HEK293T (cell line): ENCODE measurements at regions not wholly inside any gene's neighbourhood (a gene's known extent, or its start where the extent isn't known, plus 50 kb on each side); places are given as distances from the start of the nearest gene placed in this dataset.

Experiments
- FOXA1 ChIP-seq: fragments of 450-650 bp; IDR thresholded peaks from 2 replicates; pipeline ENCODE4 v1.6.1; 2016; ENCODE audit warnings: mild to moderate bottlenecking
- TARDBP ChIP-seq: fragments of 450-650 bp; IDR thresholded peaks from 2 replicates; pipeline ENCODE4 v1.6.1; 2016

DNA sequence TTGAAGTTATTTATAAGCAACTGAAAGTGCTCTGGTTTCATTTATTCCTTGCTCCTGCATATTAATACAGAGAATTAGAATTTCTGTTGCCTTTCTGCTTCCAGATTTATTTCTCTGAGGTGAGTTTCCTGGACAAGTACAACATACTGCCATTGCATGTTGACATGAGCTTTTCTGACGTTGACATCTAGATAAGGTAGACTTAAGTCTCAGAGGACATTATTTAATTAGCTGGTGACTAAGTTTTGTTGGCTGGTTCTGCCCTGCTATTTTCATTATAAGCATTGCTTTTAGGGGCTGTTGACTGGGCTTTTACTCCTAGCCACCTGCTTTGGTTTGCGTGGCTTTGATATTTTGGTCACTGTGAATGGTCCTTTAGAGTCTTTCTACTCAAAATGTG lies 282.9 kb upstream of the SPRED2 start:
- TF ChIP-seq FOXA1 (no peak), TARDBP (no peak)
